T follicular helper cell (primary cell): ENCODE measurements at regions not wholly inside any gene's neighbourhood (a gene's known extent, or its start where the extent isn't known, plus 50 kb on each side); places are given as distances from the start of the nearest gene placed in this dataset.

ENCODE experiments used
- DNase-seq: peaks from one replicate; pipeline ENCODE4 v3.0.0-alpha.2; 2020; ENCODE audit warnings: low read depth

- DNase-seq = no peak
These were observed 727.9 kb upstream of the MAN1A1 start for GRCh38 chr6:120077489-120077888.

- no peak for DNase-seq
These were observed 708.8 kb upstream of the MAN1A1 start for GRCh38 chr6:120058410-120058809.

GRCh38 chr6:120056085-120056484 is 706.5 kb upstream of the MAN1A1 start:
- no peak for DNase-seq

GRCh38 chr6:120055071-120055470 is 705.5 kb upstream of the MAN1A1 start:
- DNase-seq = no peak

- no peak for DNase-seq
These were observed 690.1 kb upstream of the MAN1A1 start for GRCh38 chr6:120039664-120040063.

- DNase-seq = no peak
These were observed 682.3 kb upstream of the MAN1A1 start for GRCh38 chr6:120031837-120032236.

GRCh38 chr6:120026791-120027190 is 677.2 kb upstream of the MAN1A1 start:
- DNase-seq = no peak

GRCh38 chr6:120010075-120010474 is 660.5 kb upstream of the MAN1A1 start:
- no peak for DNase-seq

- no peak for DNase-seq
These were observed 655.9 kb upstream of the MAN1A1 start for GRCh38 chr6:120005292-120005976.

GRCh38 chr6:119986934-119987549 is 637.5 kb upstream of the MAN1A1 start:
- no peak for DNase-seq

- DNase-seq = no peak
These were observed 636.6 kb upstream of the MAN1A1 start for GRCh38 chr6:119985952-119986736.

GRCh38 chr6:119980802-119981201 is 631.2 kb upstream of the MAN1A1 start:
- DNase-seq = no peak

- DNase-seq = no peak
These were observed 630.3 kb upstream of the MAN1A1 start for GRCh38 chr6:119979862-119980261.

- DNase-seq = no peak
These were observed 628.8 kb upstream of the MAN1A1 start for GRCh38 chr6:119978274-119978889.

GRCh38 chr6:119974430-119975159 is 625.0 kb upstream of the MAN1A1 start:
- DNase-seq = no peak

- no peak for DNase-seq
These were observed 616.9 kb upstream of the MAN1A1 start for GRCh38 chr6:119966484-119966883.

GRCh38 chr6:119965900-119966299 is 616.3 kb upstream of the MAN1A1 start:
- no peak for DNase-seq

GRCh38 chr6:119965008-119965407 is 615.4 kb upstream of the MAN1A1 start:
- no peak for DNase-seq

- no peak for DNase-seq
These were observed 612.9 kb upstream of the MAN1A1 start for GRCh38 chr6:119962505-119962904.

GRCh38 chr6:119961450-119961849 is 611.9 kb upstream of the MAN1A1 start:
- no peak for DNase-seq

GRCh38 chr6:119960456-119960855 is 610.9 kb upstream of the MAN1A1 start:
- no peak for DNase-seq

- DNase-seq = no peak
These were observed 610.5 kb upstream of the MAN1A1 start for GRCh38 chr6:119960036-119960435.
